Coronary artery (tissue), 2 donors: ENCODE measurements at regions not wholly inside any gene's neighbourhood (a gene's known extent, or its start where the extent isn't known, plus 50 kb on each side); places are given as distances from the start of the nearest gene placed in this dataset.

ENCODE experiments used
- DNase-seq: peaks from one replicate; pipeline ENCODE4 v3.0.0-alpha.2; 2017; ENCODE audit warnings: low spot score
- H3K27ac ChIP-seq, 2 donors: fragments of 200-600 bp; sonication (generic); one replicate each; pipeline ENCODE4 v1.5.1; 2016 to 2019
- H3K4me3 ChIP-seq: fragments of 200-600 bp; sonication (generic); 2 replicates; pipeline ENCODE4 v1.5.1; 2016; ENCODE audit warnings: mild to moderate bottlenecking, moderate library complexity
- CTCF ChIP-seq: fragments of 200-600 bp; sonication (generic); IDR thresholded peaks from one replicate; pipeline ENCODE4 v1.5.1; 2019; ENCODE audit warnings: antibody characterized with exemption

GRCh38 chr7:26594553-26594952 is 269.8 kb downstream of the SKAP2 start:
- no peak for DNase-seq
- no peak overlapping the region for H3K4me3 ChIP-seq
- no peak for TF ChIP-seq CTCF
- no peak overlapping the region for H3K27ac ChIP-seq

- no peak for TF ChIP-seq CTCF
- no peak for DNase-seq
- H3K4me3 ChIP-seq = no peak overlapping the region
- no peak overlapping the region for H3K27ac ChIP-seq
These were observed 265.5 kb downstream of the SKAP2 start for GRCh38 chr7:26598867-26599266.

GRCh38 chr7:26599982-26600381 is 264.4 kb downstream of the SKAP2 start:
- no peak overlapping the region for H3K27ac ChIP-seq
- no peak for TF ChIP-seq CTCF
- H3K4me3 ChIP-seq = no peak overlapping the region
- DNase-seq = no peak

- no peak overlapping the region for H3K4me3 ChIP-seq
- DNase-seq = no peak
- no peak for TF ChIP-seq CTCF
- no peak overlapping the region for H3K27ac ChIP-seq
These were observed 264.0 kb downstream of the SKAP2 start for GRCh38 chr7:26600411-26600810.

- no peak overlapping the region for H3K4me3 ChIP-seq
- no peak overlapping the region for H3K27ac ChIP-seq
- TF ChIP-seq CTCF = no peak
- DNase-seq = no peak
These were observed 260.8 kb downstream of the SKAP2 start for GRCh38 chr7:26603631-26604030.

GRCh38 chr7:26608402-26608801 is 256.0 kb downstream of the SKAP2 start:
- H3K4me3 ChIP-seq = no peak overlapping the region
- H3K27ac ChIP-seq = no peak overlapping the region
- TF ChIP-seq CTCF = no peak
- no peak for DNase-seq

GRCh38 chr7:26609082-26609481 is 255.3 kb downstream of the SKAP2 start:
- Histone ChIP-seq H3K4me3 (no peak overlapping the region), H3K27ac (no peak overlapping the region)
- DNase-seq = no peak
- no peak for TF ChIP-seq CTCF
